ENCODE measurements at regions not wholly inside any gene's neighbourhood (a gene's known extent, or its start where the extent isn't known, plus 50 kb on each side); places are given as distances from the start of the nearest gene placed in this dataset.

DNA sequence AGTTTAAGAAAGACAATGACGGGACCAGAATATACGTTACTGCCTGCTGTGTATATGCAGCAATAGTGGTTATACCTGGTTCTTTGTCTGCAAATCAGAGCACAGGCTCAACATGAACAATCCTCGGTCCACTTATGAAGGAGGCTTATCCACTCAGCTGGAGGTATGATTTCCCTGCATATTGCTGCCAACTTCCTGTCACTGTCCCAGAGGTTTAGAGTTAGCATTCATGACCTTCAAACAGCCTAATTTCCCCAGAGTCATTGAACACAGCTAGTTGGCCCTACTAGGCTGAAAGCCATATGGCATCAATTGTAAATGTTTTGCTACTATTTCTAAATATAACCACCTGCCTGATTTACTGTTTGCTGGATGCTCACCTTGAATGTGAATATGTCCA is 224.9 kb upstream of the ZNF717 start:
- DNase-seq (ENCODE audit: low spot score): no peak

DNA sequence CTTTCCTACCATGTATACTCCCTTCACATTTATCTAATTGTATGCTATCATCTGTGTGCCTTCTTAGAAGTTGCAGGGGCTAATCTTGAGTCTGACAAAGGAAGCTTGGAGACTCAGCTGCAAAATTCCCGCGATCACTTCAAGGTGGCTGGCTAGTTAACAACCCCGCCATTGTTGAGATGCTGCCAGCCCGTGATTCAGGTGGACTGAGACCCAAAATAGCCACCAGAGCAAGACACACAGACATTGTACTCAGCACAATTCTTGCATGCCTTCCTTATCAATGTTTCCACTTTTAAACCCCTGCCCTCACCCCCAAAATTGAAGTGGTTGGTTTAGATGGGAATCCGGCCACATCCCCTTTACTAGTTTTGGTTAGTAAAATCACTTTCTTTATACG is 225.8 kb upstream of the ZNF717 start:
- no peak for DNase-seq (ENCODE audit: low spot score)

DNA sequence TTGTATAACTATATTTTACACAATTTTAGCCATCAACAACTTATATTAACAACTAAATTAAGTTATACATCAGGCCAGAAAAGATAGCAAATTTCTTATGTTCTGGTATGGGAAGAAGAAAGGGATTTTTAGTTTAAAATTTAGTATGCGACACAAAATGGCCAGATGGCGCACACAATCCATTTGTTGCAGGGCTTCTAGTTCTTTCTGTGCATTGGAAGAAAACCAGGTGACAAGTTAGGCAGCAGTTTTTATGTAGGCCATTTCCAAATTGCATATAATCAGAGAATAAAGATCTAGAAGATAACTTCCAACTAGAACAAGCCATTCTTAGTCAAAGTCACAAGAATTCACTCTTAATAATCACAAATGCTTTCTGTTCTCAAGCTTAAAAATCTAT is 230.1 kb upstream of the ZNF717 start:
- DNase-seq (ENCODE audit: low spot score): no peak

DNA sequence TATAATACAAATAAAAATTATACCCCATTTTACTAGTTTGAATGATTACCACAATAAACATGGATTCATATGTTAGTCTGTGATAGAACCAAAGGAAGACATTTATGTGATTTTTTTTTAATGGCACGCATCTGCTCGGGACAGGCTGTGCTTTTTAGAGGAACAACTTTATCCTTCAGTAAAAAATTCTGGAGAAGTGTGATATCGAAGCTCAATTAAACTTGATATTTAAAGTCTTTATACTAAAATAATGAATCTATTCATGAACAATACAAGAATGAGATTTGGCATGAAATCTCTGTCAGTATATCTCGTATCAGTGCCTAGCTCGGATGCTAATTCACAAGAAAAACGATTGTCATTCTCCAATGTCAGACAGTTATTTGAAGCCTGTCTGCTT is 230.8 kb upstream of the ZNF717 start:
- DNase-seq (ENCODE audit: low spot score): no peak

DNA sequence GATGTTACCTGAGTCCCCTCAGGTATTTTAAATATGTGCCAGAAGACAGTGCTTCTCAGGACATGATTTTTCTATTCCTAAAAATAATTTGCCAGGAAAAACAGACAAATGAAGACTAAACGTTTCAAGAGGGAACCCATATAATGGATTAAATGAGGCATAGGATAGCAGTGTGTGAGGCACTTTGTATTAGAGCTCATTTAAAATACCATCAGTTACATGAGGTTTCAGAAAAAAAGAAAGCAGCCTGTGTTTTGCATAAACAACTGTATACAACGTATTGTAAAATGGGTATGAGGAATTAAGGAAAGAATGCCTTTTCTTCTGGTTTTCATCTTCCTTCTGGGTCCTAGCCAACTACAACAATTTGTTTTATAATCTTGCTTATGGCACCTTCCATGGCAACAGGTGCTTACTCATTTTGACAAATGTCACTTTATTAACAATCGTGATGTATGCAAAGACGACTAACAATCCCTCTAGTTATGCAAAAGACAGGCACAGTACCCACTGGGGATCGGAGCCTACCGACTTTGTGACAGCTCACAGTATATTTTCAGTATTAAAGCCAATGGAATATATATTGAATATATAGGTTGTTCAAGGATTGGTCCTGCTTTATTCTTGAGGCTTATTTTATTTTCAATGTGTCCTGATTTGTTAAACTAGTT is 231.6 kb upstream of the ZNF717 start:
- DNase-seq (ENCODE audit: low spot score): no peak

DNA sequence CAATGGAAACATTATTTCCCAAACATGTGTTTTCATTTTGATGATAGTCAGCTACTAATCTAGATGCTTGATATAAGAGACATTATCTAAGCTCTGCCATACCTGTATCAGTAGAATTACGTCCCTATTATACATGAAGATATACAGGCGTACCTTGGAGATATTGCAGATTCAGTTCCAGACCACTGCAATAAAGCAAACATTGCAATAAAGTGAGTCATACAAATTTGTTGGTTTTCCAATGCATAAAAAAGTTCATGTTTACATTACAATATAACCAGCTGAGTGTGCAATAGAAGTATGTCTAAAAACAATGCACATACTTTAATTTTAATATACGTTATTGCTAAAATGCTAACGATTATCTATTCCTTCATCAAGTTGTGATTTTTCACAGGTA is 236.0 kb upstream of the ZNF717 start:
- no peak for DNase-seq (ENCODE audit: low spot score)

DNA sequence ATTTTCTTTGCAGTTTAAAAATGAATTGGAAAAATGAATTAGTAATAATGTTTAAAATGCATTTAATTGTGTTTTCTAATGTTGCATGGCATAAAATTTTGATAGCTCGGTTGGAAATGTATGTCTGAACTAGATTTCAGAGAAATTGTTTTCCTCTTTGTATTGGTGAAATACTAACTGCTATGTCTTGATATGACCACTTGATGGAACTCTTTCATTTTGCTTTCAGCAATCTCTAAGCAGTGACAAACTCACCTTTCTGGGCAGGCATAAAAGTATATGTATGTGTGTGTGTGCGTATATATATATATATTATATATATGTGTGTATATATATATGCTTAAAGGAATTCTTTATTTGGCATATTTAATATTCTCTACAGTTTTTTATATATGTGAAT is 239.3 kb upstream of the ZNF717 start:
- peak; percentile 12 for DNase-seq (ENCODE audit: low spot score)

DNA sequence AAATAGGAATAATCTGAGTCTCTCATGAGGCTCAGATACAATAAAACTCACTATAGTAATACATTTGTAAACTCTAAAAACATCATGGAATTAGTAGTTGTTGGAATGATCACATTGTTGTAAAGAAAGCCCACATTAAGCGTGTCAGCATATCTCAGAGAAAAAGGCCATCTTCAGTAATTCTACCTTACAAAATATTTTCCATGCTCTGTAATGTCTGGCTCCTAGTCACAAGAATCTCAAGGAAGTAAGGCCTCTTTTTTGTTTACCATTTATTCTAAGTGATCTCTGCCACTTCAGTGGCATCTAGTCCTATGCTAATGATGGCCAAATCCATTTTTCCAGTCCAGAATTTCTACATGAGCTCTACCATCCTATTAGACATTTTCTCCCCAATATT is 240.2 kb upstream of the ZNF717 start:
- no peak for DNase-seq (ENCODE audit: low spot score)

DNA sequence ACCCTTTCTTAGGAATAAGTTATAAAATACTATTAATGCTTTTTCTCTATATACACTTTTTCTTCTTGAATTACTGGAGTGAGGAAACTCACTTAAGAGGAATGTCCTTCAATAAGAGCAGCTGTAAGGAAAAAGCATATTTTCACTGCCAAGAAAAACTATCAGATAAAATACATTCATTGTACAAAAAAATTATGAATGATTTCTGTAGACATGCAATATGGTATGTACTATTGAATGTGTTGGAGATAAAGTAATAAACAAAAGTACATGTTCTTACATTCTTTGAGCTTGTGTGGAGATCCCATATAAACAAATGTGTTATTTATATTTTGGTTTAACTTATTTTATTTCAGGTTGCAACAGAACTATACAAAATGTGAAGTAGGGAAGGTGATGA is 241.0 kb upstream of the ZNF717 start:
- DNase-seq (ENCODE audit: low spot score): no peak

DNA sequence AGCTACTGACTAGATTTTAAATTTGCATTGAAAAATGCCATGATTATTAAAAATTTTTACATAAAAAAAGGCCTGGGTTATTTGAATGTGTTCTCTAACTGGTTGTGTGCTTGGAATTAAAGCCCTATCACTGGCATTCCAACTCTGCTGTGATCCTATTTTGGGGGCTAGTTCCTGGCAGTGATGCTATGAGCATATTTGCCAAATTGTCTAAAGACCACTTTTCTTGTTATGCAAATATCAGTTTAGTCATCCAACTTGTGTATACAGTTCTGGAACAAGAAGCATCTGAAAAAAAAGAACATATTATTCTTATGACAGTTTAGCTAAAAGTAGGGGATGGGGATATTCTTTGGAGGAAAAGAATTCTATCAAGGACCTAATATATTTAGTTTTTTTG is 243.4 kb upstream of the ZNF717 start:
- no peak for DNase-seq (ENCODE audit: low spot score)

DNA sequence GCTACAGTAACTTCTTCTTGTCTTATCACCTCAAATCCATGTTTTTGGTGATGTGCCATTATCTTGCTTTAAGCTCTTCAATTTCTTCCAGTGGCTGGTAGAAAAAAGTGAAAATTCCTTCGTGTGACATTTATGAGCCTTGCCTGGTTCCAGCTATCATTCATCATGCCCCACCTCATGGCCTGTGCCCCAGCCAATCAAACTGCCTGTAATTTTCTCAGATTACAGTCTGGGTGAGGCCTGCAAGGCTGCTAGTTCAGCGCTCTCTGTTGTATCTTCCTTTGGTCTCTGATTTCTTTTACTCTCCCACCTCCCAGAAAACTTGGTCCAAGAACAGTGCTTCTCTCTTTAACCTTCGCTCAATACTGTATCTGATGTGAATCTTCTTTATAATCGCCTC is 249.3 kb upstream of the ZNF717 start:
- DNase-seq (ENCODE audit: low spot score): no peak

DNA sequence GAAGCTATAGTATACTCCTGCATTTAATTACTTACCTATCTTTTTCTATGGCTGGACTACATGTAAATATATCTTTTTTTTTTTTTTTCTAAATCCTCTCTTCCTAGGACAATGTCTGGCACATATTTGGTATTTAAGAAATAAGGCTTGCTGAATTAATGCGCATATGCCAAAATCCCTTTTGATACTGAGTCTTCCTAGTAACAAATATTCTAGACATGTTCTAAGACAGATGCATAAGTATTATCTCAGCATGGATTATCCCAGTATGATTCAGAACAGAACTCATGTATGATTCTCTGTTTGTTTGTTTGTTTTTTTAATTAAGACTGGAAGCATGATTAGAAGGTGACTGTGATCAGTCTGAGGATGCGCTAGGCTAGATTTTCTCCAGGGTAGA is 249.8 kb upstream of the ZNF717 start:
- DNase-seq (ENCODE audit: low spot score): no peak

DNA sequence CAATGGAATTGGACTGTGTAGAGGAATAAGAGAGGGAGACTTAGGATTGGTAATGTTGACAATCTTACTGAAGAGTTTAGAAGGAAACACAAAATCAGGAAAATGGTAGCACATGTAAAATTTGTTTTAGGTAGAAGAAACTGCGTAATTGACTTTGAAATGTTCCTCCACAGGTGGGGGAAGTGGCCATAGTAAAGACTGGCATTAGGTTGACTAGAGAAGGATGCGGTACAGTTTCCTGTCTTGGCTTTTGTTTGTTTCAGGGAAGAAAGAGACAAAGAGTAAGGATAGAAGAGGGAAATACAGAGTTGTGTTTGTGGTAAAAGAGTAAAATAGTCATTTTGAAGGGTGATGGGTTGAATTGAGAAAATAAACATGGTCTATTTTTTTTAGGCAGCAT is 253.6 kb upstream of the ZNF717 start:
- DNase-seq (ENCODE audit: low spot score): no peak

DNA sequence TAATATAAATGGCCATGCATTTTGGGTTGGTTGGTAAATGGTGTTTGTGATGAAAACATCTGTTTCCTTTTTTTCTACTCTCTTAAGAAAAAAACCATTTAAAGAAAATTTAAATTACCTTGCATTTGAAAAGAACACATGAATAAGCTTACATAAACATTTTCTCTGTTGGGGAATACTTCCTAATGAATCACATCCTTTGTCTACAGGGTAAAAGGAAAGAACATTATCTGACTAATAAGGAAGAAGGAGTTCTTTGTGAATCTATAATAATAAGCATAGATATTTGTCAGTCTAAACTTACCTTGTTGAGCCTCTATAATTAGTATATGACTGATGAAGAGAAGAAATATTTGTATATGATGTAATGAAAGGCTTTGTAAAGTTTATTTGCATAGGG is 254.1 kb upstream of the ZNF717 start:
- DNase-seq (ENCODE audit: low spot score): no peak

DNA sequence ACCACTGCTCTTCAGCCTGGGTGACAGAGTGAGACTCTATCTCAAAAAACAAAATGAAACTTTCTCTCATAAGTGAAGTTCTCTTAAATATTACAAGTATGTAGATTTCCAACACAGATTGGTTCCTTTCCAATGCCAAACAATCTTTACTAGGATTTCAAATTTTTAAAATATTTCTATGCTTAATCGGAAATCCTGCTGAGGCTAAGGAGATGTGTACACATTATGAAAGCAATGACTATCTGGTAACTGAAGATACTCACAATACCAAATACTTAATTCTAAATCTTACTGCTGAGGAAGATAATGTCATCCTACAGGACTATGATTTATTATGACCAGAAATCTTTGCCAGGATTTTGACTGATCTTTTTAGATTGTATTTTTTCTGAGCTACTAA is 255.6 kb upstream of the ZNF717 start:
- peak; percentile 48 for DNase-seq (ENCODE audit: low spot score)

DNA sequence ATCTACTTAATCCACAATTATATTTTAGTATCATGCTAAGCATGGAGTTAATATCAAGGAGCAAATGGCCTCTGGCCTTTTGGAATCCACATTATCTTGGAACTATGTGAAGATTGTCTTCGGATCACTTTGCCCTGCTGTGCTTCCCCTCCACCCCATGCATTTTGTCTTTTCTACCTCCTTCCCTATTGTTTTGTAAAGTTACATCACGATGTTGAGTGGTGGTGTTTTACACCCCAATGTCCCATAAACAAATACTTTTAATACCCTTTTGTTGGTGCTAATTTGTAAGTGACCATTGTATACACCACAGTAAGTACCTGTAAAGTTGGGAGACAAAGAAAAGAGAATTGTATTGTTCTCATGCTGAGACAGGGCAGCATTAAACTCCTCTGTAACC is 258.4 kb upstream of the ZNF717 start:
- DNase-seq (ENCODE audit: low spot score): no peak

DNA sequence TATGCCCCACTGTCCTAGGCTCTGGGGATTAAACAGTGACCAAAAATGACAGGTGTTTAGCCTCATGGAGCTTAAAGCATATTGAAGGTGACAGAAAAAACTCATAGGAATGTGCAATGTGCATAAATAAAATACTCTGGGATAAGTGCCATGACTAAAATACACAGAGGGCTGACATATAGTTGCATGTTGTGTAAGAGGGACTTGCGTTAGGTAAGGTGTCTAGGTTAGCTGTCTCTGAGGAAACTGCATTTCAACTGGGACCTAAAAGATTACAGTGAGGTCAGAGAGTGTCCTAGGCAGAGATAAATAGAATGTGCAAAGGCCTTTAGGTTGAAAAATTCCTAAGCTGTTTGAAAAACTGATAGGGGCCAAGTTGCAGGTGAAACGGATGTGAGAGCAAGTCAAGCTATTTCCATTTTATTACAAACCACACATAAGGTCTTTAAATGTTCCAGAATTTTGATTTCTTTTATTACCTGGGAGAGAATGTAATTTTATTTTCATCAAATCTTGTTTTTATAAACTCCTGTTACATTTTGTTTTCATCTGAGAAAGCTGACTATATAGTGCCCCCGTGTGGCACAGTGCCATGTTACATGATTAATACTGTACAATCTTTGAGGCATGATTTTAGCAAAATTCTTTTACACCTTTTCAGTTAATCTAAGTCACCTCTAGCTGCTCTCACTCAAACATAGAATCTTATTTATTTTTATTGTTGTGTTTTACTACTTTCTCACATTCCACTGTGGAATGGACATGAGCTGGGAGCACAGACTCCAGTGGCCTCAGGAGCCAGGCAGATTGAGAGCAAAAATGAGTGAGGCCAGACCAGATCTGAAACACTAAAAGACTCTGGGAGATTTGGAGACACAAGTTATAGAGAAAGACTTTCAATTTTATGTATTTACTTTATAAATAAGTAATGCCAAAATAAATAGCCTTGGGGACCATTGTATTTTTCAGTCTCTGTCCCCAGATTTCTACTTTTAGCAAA is 259.6 kb upstream of the ZNF717 start:
- no peak for DNase-seq (ENCODE audit: low spot score)

DNA sequence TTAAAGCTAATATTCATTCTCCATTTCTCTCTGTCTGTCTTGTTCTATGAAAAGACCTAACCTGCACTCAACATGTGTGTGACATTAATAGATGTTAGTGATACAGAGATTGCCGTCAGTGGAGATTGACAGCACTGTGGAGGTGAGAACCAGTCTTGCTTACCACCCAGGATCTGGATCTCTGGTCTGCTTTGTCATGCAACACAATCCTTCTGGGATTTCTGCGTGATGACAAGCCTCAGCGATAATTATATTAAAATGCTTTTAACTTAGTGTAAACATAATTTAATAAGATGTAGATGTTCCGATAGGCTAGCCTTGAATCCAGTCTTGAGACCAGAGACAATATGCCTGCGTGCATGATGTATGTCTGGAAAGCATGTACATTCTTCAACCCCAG is 262.0 kb upstream of the ZNF717 start:
- no peak for DNase-seq (ENCODE audit: low spot score)

DNA sequence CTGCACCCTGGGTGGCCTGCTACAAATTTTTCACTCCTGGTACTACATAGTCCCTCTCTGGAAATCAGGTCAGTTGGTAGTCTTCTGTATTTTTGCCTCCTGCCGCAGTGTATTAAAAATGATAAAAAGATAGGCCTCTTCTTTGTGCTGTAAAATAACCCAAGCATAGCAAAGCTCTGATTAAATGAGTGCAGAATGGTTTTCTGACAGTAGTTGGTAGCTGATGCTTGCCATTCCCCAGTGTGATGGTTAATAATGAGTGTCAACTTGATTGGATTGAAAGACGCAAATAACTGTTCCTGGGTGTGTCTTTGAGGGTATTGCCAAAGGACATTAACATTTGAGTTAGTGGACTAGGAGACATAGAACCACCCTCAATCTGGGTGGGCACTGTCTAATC is 264.4 kb upstream of the ZNF717 start:
- DNase-seq (ENCODE audit: low spot score): no peak

DNA sequence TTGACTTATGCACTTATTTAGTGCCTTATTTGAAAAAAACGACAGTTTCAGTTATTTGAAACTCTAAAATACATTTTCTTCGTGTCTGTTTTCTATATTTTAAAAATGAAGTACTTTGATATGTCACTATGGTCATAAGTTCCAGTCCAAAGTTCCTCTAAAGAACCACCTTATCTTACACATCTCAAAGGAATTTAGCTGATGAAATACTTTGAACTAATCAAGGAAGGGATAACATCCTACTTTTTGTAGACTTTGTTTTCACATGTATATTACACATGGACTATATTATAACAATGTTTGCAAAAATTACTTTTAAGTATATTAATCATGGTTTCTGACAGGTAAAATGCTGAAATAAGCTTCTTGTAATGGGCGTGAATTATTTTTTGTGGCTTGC is 265.8 kb upstream of the ZNF717 start:
- no peak for DNase-seq (ENCODE audit: low spot score)

DNA sequence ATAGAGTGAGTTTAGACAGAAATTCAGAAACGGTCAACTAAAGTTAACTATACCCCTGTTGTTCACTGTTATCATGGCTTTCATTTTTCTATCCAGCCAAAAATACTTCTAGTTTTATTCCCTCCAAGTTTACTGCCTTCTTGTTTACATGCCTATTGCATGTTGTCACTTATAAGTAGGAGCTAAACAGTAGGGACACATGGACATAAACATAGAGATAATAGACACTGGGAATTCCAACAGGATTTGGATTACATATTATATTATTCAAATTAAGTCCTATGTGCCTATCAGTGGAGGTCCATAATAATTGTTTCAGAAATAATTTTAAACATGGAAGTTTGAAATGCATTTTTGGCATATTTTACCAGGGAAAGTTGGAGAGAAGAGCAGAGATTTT is 269.1 kb upstream of the ZNF717 start:
- DNase-seq (ENCODE audit: low spot score): no peak

DNA sequence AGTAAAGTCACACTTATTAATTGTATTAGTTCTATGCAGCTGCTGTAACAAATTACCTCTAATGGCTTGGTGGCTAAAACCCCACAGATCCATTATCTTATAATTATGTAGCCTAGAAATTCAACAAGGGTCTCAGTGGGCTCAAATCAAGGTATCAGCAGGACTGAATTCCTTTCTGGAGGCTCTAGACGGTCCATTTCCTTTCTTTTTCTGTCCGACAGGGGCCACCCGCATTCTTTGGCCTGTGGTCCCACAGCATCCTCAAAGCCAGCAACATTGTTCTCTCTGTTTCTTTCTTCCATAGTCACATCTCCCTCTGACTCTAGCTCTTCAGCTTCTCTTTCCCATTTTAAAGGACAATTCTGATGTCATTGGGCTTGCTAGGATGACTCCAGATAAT is 276.3 kb upstream of the ZNF717 start:
- DNase-seq (ENCODE audit: low spot score): no peak

DNA sequence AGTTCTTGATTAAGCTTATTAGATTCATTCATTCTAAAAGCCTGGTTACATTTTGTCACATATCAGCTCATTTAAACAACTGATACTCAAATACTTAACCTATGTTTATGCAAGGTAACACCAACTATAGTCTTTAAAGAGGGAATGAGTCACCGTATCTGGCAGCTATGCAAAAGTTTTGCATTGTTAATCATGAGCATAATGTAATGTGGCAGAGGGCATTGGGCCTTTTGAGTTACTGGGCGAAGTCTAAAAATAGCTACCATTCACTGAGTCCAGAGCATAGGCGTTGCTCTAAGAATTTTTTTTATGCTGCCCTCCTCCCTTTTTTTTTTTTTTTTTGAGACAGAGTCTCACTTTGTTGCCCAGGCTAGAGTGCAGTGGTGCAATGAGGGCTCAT is 277.7 kb upstream of the ZNF717 start:
- peak; percentile 22 for DNase-seq (ENCODE audit: low spot score)

DNA sequence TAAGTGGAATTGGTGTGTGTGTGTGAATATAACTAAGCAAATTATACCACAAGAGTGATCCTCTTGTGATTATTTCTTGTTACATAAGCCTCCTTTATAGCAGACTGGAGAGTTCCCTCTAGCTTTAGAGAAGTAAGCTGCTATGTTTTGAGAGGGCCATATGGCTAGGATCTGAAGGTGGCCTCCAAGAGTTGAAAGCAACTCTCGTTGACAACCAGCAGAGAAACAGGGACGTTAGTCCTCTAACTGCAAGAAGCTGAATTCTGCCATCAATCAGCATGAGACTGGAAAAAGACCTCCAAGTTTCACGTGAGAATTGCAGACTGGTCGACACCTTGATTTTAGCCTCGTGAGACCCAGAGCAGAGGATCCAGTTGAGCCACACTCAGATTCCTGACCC is 278.5 kb upstream of the ZNF717 start:
- no peak for DNase-seq (ENCODE audit: low spot score)

Measured in AG20443 (cell line).